WTC11 (cell line): ENCODE measurements at regions not wholly inside any gene's neighbourhood (a gene's known extent, or its start where the extent isn't known, plus 50 kb on each side); places are given as distances from the start of the nearest gene placed in this dataset.

Experiments
- ATAC-seq: fragments of 200-7000 bp; cut with Tn5 transposase; 2 replicates; pipeline ENCODE4 v1.10.0; 2021; ENCODE audit warnings: mild to moderate bottlenecking, moderate library complexity
- CTCF ChIA-PET: fragments of 300-600 bp; sonication (Branson Sonifier 250); formaldehyde crosslinking; loops from one replicate; lab custom pipeline; 2021; ENCODE audit warnings: antibody characterized with exemption; lab: Charles Lee
- POLR2A ChIA-PET: fragments of 350-600 bp; sonication (Branson Sonifier 250); formaldehyde crosslinking; loops from one replicate; lab custom pipeline; 2021; ENCODE audit warnings: antibody characterized with exemption; lab: Charles Lee
- DNase-seq: peaks from one replicate; pipeline ENCODE4 v3.0.0; 2021; ENCODE audit warnings: low spot score
- H3K27ac Mint-ChIP-seq: 2 replicates; pipeline ENCODE4 v1.8.0; 2021; ENCODE audit warnings: mixed read lengths
- H3K27me3 Mint-ChIP-seq: 2 replicates; pipeline ENCODE4 v1.8.0; 2021; ENCODE audit warnings: low read depth, mild to moderate bottlenecking, moderate library complexity, mixed read lengths
- H3K36me3 Mint-ChIP-seq: 2 replicates; pipeline ENCODE4 v1.8.0; 2021; ENCODE audit warnings: mixed read lengths
- H3K4me1 Mint-ChIP-seq: 2 replicates; pipeline ENCODE4 v1.8.0; 2022; ENCODE audit warnings: mixed read lengths
- H3K4me3 Mint-ChIP-seq: 2 replicates; pipeline ENCODE4 v1.8.0; 2021; ENCODE audit warnings: mild to moderate bottlenecking, moderate library complexity, mixed read lengths
- H3K9me3 Mint-ChIP-seq: 2 replicates; pipeline ENCODE4 v1.8.0; 2021; ENCODE audit warnings: mixed read lengths
- ATF2 ChIP-seq: sonication (generic); formaldehyde crosslinking; IDR thresholded peaks from 2 replicates; pipeline ENCODE4 v1.8.1; 2022; ENCODE audit warnings: low read depth, missing genetic modification reagents, borderline replicate concordance
- CREM ChIP-seq: sonication (generic); formaldehyde crosslinking; IDR thresholded peaks from 2 replicates; pipeline ENCODE4 v1.8.1; 2022; ENCODE audit warnings: mild to moderate bottlenecking, missing genetic modification reagents, moderate library complexity
- E2F5 ChIP-seq: sonication (generic); formaldehyde crosslinking; IDR thresholded peaks from 2 replicates; pipeline ENCODE4 v1.8.1; 2022; ENCODE audit warnings: mild to moderate bottlenecking, moderate library complexity, missing genetic modification reagents
- ETV6 ChIP-seq: sonication (generic); formaldehyde crosslinking; IDR thresholded peaks from 2 replicates; pipeline ENCODE4 v1.8.1; 2022; ENCODE audit warnings: mild to moderate bottlenecking, missing genetic modification reagents
- FOXJ3 ChIP-seq: sonication (generic); formaldehyde crosslinking; IDR thresholded peaks from 2 replicates; pipeline ENCODE4 v1.9.0; 2021; ENCODE audit warnings: missing genetic modification reagents, mild to moderate bottlenecking, borderline replicate concordance
- FOXP1 ChIP-seq: sonication (generic); formaldehyde crosslinking; IDR thresholded peaks from 2 replicates; pipeline ENCODE4 v1.8.0; 2022; ENCODE audit warnings: missing genetic modification reagents, mild to moderate bottlenecking, moderate library complexity, borderline replicate concordance
- GABPB1 ChIP-seq: sonication (generic); formaldehyde crosslinking; IDR thresholded peaks from 2 replicates; pipeline ENCODE4 v1.8.1; 2023; ENCODE audit warnings: mild to moderate bottlenecking, missing genetic modification reagents
- KAT7 ChIP-seq: sonication (generic); formaldehyde crosslinking; IDR thresholded peaks from 2 replicates; pipeline ENCODE4 v1.8.1; 2023; ENCODE audit warnings: missing genetic modification reagents, mild to moderate bottlenecking, borderline replicate concordance
- MYBL2 ChIP-seq: sonication (generic); formaldehyde crosslinking; IDR thresholded peaks from 2 replicates; pipeline ENCODE4 v1.8.1; 2023; ENCODE audit warnings: mild to moderate bottlenecking, moderate library complexity, missing genetic modification reagents
- NFE2L1 ChIP-seq: sonication (generic); formaldehyde crosslinking; IDR thresholded peaks from 2 replicates; pipeline ENCODE4 v1.8.1; 2023; ENCODE audit warnings: missing genetic modification reagents
- NR2C2 ChIP-seq: sonication (generic); formaldehyde crosslinking; IDR thresholded peaks from 2 replicates; pipeline ENCODE4 v1.8.0; 2022; ENCODE audit warnings: mild to moderate bottlenecking, missing genetic modification reagents
- NR3C1 ChIP-seq: sonication (generic); formaldehyde crosslinking; conservative IDR thresholded peaks from 2 replicates; pipeline ENCODE4 v1.8.1; 2023; ENCODE audit warnings: low read depth, mild to moderate bottlenecking, missing genetic modification reagents
- PRDM15 ChIP-seq: sonication (generic); formaldehyde crosslinking; IDR thresholded peaks from 2 replicates; pipeline ENCODE4 v1.8.0; 2022; ENCODE audit warnings: missing genetic modification reagents
- SP1 ChIP-seq: sonication (generic); formaldehyde crosslinking; conservative IDR thresholded peaks from 2 replicates; pipeline ENCODE4 v1.8.1; 2022; ENCODE audit warnings: missing genetic modification reagents
- TCF7 ChIP-seq: sonication (generic); formaldehyde crosslinking; IDR thresholded peaks from 2 replicates; pipeline ENCODE4 v1.8.0; 2022; ENCODE audit warnings: mild to moderate bottlenecking, low read depth, missing genetic modification reagents, moderate library complexity
- USF2 ChIP-seq: sonication (generic); formaldehyde crosslinking; IDR thresholded peaks from 2 replicates; pipeline ENCODE4 v1.8.1; 2023; ENCODE audit warnings: mild to moderate bottlenecking, missing genetic modification reagents, moderate library complexity
- ZMAT4 ChIP-seq: fragments of 250-450 bp; sonication (Bioruptor Pico); IDR thresholded peaks from 2 replicates; pipeline ENCODE4 v1.9.0; 2021; ENCODE audit warnings: mild to moderate bottlenecking
- ZNF317 ChIP-seq: sonication (generic); formaldehyde crosslinking; IDR thresholded peaks from 2 replicates; pipeline ENCODE4 v1.8.1; 2023; ENCODE audit warnings: low read depth, mild to moderate bottlenecking, moderate library complexity, missing genetic modification reagents, borderline replicate concordance
- ZNF512 ChIP-seq: sonication (generic); formaldehyde crosslinking; IDR thresholded peaks from 2 replicates; pipeline ENCODE4 v1.8.1; 2022; ENCODE audit warnings: missing genetic modification reagents, borderline replicate concordance
- ZNF671 ChIP-seq: fragments of 250-450 bp; sonication (Bioruptor Pico); IDR thresholded peaks from 2 replicates; pipeline ENCODE4 v1.8.0; 2021; ENCODE audit warnings: mild to moderate bottlenecking

GRCh38 chr14:22390195-22390594 is 198.8 kb downstream of the DAD1 start:
- no peak overlapping the region for H3K27ac Mint-ChIP-seq
- no peaks in the 10 kb centered on the region; the same call in 1 of the 2 replicates for H3K27me3 Mint-ChIP-seq
- POLR2A ChIA-PET, result no interaction called here
- no peak overlapping the region for H3K4me3 Mint-ChIP-seq
- no peak for DNase-seq
- ATAC-seq, result no peak
- no peaks in the 10 kb centered on the region for H3K9me3 Mint-ChIP-seq
- H3K36me3 Mint-ChIP-seq, result no peaks in the 10 kb centered on the region
- CTCF ChIA-PET, result interaction anchor here (1.7 to 3.9 kb wide), 6 partner anchors 13 to 189 kb away, joined by 4 to 37 read pairs (median 10); no protein-coding TSS in a partner anchor
- H3K4me1 Mint-ChIP-seq, result 0 out of 2 replicates have a peak, but pooled peaks cover 3% of the 10 kb centered on the region
- TF ChIP-seq FOXP1 (CRISPR knock-in tag) (no peak), ATF2 (no peak), PRDM15 (CRISPR knock-in tag) (no peak), GABPB1 (CRISPR knock-in tag) (no peak), NFE2L1 (CRISPR knock-in tag) (no peak), ETV6 (CRISPR knock-in tag) (no peak), SP1 (CRISPR knock-in tag) (no peak), USF2 (CRISPR knock-in tag) (no peak), TCF7 (no peak)

GRCh38 chr14:22388669-22389595 is 200.1 kb downstream of the DAD1 start:
- ChIA-PET POLR2A (no interaction called here), CTCF (interaction anchor here (0.5 to 3.9 kb wide), 9 partner anchors 14 to 528 kb away, joined by 3 to 37 read pairs (median 6); no protein-coding TSS in a partner anchor)
- DNase-seq, result no peak
- 0 out of 2 replicates have a peak, but pooled peaks cover 3% of the 10 kb centered on the region for H3K4me1 Mint-ChIP-seq
- no peaks in the 10 kb centered on the region for H3K9me3 Mint-ChIP-seq
- no peak overlapping the region for H3K4me3 Mint-ChIP-seq
- no peak overlapping the region for H3K27ac Mint-ChIP-seq
- no peaks in the 10 kb centered on the region for H3K36me3 Mint-ChIP-seq
- ATAC-seq, result no peak
- H3K27me3 Mint-ChIP-seq, result no peaks in the 10 kb centered on the region; the same call in 1 of the 2 replicates
- TF ChIP-seq ZMAT4 (no peak), FOXJ3 (CRISPR knock-in tag) (no peak), ZNF317 (CRISPR knock-in tag) (no peak), CREM (CRISPR knock-in tag) (no peak), ZNF671 (no peak), NR2C2 (CRISPR knock-in tag) (no peak), E2F5 (CRISPR knock-in tag) (no peak), ZNF512 (no peak), MYBL2 (CRISPR knock-in tag) (no peak), NR3C1 (CRISPR knock-in tag) (no peak), KAT7 (CRISPR knock-in tag) (no peak)
- TF ChIP-seq, all 79 proteins: peak for 0
